Activated CD8-positive, alpha-beta memory T cell treated with anti-CD3 and anti-CD28 coated beads, Interleukin-2, amount 50 U/mL, for 24 hours (primary cell): ENCODE measurements at regions not wholly inside any gene's neighbourhood (a gene's known extent, or its start where the extent isn't known, plus 50 kb on each side); places are given as distances from the start of the nearest gene placed in this dataset.

Experiments
- DNase-seq: peaks from one replicate; pipeline ENCODE4 v3.0.0-alpha.2; 2020; ENCODE audit errors: extremely low read depth

DNA sequence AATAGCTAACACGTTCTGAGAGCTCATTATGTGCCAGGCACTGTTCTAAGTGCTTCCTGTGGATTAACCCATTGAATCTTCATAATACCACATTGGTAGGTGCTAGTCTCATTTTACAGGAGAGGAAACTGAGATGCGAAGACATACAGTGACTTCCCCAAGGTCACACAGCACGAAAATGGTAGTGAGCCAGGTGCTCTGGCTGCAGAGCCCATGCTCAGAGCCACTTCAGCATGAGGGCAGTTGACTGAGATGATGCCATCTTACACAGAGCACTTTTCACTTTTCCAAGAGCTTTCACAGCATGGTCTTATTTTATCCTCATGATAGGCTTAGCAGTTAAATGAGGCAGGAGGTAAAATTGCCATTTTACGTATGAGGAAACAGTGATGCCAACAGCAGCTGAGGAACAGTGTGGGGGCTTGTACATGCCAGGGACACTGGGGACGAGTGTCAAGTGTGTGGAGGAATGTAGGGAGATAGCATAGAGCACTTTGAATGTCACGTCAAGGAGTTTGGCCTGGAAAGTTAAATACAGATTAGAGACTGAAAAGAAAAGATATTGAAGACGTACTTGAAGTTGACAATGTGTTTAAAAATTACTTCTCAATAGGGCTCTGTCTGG lies 180.0 kb downstream of the KIF4B start:
- no peak for DNase-seq

DNA sequence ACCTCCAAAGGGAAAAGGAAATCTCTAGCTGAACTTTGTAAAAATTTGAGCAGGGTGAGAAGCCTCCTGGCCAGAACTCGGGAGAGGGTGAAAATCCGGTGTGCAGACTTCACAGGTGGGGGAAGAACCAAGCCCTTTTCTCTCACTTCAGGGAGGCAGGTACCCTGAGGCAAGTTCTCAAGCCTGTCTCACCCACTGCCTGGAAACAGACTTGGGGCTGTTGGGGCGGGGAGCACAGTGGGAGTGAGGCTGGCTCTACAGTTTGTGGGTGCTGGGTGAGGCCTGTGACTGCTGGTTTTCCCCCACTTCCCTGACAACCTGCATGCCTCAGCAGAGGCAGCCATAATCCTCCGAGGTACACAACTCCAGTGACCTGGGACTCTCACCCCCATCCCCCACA lies 187.1 kb downstream of the KIF4B start:
- DNase-seq = no peak

DNA sequence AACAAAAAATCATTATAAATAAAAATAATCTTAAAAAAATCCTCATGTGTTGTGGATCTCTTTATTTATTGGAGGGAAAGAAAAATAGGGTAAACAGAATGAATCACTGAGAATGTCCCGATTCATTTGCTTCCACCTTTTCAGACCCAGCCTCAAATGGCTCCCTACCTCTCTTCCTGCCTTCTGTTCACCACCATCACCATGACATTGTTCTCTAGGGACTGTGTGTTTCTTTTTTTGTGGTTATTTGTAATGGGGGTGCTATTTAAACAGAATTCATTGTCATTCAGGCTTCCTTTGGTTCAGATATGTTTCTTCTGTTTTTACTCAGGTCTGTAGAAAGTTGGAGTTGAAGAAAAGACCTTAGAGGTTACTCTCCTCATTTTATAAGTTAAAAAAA lies 198.2 kb downstream of the KIF4B start:
- no peak for DNase-seq

DNA sequence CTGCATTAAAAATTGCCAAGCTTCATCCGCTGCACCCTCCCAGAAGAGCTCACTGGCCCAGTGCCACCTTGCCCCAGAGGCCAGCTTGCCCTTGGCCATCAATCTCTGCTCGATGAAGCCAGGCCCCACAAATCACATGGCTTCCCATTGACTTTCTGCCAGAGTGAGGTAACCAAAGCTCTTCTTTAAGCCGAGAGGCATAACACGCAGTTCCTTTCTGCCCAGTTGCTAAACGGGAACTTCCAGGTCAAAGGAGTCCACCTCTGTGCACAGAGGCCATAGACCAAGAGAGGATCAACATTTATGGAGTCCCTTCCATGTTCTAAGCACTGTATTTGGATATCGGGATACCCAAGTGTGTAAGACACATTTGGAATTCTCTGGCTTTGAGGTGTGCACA lies 208.8 kb downstream of the KIF4B start:
- DNase-seq = no peak

DNA sequence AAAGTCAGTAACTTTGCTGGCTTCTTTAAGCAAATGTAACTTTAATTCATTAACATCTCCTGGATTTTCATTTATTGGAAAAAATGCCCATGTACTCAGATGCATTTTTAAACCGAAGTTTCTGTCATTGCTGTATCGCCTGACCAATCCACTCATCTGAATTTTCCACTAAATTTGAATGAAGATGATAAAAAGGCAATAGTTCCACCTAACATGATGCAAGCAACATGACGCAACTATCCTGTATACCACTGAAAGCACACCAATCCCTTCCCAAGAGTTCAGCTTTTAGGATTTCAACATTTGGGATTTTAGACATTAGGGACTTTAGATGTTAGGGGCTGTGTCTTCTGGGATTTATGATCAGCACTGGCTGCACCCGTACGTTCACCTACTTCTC lies 215.6 kb downstream of the KIF4B start:
- DNase-seq = no peak

DNA sequence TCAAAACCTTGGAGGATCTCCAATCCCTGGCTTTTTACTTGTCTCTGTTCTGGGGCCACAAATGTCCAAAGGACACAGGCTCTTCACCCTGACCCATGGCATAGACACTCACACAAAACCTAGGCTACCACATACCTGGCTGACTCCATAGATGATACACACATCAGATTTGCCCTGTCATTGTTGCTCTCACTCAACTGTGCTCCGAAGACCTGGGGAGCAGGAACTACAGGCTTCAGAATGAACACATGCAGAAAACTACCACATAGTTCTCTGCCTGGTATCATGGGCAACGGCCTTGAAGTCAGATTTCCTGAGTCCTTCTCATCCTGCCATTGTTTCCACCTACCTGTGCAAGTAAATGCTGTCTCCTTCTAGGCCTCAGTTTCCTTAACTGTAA lies 226.2 kb downstream of the KIF4B start:
- no peak for DNase-seq

DNA sequence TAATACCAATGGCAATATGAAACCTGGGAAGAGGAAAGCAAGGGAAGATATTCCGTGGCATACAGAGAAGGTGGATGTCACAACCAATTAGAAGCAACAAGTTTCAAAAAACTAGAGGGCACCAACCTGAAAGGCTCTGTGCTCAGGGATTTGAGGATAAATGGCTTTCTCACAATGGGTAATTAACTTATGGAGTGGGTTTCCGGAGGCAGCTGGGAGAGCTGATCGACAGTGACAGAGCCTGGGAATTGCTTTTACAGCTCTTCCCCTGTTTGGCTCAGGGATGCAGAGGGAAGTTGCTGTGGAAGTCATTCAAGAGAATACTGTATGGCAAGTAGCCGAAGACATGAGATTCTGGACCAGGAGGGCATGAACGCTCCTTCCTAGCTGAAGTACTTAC lies 237.0 kb downstream of the KIF4B start:
- no peak for DNase-seq

DNA sequence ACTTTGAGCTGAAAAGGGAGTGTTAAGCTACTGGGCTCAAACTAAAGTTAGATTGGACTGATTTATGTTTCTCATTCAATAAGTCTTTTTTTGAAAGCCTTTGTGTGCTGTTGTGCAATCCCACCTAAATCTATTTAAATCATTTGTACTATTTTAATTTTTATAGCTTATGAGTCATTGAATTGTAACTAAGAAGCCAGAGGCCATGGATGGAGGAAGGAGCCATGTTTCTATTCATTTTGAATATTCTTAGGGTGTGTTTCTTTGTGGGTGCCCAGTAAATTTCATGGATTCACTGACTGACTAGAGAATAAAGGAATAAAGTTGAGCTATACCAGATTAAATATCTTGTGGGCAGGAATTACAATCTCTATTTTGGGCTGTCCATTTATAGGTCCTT lies 238.5 kb downstream of the KIF4B start:
- DNase-seq = no peak

DNA sequence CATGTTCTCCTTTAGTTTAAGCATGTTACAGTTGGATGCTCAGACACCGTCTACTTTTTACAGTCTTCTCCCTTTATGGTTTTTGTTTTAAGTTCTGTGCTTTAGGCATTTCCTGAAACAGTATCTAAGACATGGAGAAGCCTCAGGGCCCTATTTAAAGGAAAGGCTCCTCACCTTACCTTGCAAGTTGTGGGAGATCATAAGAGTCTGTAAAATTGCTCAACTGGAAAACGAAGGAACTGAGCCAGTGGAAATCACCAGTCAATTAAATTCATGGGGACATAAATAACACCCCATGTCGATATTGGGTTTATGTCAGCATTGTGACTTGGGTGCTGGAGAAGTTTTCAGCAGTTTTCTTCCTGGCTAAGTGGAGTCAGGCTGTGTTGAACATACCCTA lies 239.2 kb downstream of the KIF4B start:
- no peak for DNase-seq

DNA sequence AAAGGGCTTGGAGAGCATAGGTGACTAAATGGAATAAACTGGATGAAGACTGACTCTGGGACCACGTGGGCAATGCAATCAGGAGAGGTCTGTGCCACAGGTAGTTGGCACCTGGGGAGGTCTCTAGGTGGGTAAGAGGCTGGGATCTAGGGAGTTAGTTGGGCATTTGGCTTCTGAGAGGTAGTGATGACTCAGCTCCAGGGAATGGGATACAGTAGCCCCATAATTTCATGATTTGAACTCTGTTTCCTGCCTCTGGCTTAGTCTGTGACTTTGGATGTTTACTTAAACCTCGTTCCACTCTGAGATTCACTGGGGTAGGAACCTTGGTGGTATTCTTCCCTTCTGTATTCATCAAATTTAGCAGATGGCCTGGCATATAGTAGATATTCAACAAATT lies 240.8 kb downstream of the KIF4B start:
- DNase-seq = no peak

DNA sequence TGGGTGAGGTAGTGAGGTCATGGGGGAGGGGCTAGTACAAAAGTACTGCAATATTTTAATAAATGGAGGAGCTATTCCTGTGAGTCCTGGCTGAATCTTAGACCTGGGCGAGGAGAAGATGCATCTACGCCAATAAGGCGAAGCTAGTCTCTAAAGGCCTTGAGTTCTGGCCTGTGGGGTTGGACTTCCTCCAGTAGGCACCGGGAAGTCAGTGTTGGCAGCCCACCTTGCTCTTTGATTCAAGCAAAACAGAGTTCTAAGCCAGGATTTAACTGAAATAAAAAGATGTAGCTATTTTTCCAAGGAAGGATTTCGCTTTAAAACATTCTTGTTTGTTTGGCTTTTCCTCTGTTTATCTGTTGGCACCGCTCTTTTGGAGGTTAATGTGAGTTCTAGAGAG lies 244.6 kb downstream of the KIF4B start:
- no peak for DNase-seq

DNA sequence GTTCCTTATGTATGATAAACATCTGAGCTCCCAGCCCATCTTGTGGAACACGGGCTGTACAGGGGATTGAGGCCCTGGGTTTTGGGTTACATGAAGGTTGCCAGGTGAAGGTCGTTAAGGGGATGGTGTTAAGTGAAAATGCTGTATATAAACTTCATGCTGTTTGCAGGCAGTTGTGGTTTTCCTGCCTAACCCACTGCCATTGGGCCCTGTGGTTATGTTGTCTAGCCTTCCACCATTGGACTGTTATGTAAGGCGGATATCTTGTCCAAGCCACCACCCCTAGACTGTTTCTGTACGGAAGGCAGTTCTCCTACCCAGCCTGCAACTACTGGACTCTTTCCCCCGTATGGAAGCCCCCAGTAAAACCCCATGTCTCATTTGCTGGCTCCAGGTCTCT lies 246.1 kb downstream of the KIF4B start:
- DNase-seq = no peak

DNA sequence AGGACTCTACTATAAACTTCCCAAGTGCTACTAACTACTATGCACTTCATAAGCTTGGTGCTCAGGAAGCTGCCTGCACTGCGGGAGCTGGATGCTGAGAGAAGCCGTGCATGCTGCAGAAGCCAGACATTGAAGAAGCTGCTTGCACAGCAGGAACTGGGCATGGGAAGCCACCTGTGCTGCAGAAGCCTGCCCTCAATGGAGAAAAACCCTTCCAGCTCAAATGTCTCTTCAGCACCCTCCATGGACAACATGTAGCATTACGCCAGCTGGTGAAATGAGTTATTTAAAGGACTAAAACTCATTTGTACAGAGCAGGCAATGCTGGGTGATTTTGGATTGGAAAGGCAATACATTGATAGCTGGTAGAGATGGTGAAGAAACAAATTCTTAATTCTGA lies 247.2 kb downstream of the KIF4B start:
- no peak for DNase-seq

DNA sequence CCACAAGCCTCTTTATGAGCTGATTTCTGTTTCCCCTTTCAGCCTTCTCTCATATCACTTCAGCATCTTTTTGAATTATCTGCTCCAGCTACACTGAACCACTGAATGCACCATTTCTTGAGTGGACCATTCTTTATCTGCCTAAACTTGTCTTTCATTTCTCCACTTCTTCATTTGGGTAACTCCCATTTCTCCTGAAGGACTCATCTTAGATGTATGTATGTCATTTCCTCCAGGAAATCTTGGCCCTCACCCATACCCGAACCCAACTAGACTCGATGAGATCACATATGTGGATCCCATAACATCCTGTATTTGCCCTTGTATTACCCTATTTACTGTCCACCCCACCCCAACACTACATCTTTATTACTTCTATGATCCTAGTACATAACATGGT lies 249.8 kb downstream of the KIF4B start:
- no peak for DNase-seq

DNA sequence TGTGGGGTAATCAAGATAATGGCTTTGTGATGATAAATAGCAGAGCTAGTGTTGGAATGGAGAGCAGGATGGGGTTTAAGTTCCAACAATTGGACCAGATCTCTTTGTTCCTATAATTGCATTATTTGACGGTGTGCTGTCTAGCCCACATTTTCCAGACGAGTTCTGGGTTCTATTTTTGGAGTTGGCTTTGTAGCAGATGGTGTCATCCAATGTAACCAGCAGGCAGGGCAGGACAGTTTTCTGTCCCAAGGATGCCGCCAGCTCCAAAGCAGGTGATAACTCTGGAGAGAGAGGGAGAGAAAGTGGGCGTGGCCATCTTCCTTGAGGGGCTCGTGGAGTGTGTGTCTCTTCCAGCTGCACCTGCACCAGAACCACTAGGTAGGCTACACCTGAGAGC lies 251.3 kb downstream of the KIF4B start:
- DNase-seq = no peak

DNA sequence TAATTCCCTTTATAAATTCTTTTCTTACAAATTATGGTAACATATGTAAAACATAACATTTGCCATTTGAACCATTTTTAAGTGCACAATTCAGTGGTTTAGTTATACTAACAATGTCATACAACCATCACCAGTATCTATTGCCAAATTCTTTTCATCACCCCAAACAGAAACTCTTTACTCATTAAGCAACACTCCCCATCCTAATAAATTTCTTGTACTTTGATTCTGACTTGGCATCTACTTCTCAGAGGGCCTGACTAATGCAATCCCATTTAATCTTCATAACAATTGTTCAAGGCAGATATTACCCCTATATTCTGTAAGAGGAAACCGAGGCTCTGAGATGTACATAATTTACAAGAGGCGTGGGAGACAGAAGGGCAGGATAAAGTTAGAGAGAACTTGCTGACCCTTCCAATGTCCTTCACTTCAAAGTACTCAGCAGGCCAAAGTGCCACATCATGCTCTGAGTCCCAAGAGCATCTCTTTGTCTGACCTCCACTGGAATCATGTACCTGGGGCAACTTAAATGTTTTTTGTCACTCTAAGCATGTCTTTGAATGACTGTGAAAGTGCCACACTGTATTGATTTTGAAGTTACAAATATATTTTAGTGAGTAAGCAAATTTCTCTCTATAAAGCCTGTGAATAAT lies 255.3 kb downstream of the KIF4B start:
- DNase-seq = no peak

DNA sequence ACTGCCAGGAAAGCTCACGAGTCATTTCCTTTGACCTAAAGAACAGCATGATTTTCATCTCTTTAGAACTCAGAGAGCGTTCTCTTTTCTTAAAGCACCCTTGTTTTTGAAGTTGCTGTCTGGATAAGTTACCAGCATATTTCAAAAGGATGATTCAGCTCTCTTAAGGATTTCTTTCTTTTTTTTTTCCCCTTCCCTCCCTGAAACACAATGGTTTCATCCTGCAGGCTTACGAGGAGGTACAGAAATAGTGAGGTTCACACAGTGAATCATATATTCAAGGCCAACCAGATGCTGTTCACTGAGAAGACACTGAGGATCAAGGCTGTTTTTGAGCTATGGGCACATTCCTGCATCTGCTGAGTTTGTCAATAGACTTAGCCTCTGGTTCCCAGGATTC lies 257.2 kb downstream of the KIF4B start:
- DNase-seq = no peak

DNA sequence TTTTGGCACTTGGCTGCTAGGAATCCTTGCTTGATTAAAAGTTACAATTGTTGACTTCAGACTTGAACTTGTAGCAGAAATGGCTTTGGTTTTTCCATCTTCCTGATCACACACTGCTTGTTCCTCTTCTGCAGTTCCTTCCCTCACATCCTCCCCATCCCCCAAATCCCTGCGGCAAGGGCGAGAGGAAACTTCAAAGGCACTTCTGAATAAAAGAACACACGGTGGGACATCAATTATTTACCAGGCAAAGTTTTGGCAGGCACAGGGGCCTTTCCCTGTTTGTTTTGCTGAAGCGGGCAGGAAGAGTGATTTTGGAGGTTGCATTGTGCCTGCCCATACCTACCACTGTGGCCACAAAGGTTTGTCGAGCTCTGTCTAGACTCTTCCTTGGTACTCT lies 260.9 kb downstream of the KIF4B start:
- no peak for DNase-seq

DNA sequence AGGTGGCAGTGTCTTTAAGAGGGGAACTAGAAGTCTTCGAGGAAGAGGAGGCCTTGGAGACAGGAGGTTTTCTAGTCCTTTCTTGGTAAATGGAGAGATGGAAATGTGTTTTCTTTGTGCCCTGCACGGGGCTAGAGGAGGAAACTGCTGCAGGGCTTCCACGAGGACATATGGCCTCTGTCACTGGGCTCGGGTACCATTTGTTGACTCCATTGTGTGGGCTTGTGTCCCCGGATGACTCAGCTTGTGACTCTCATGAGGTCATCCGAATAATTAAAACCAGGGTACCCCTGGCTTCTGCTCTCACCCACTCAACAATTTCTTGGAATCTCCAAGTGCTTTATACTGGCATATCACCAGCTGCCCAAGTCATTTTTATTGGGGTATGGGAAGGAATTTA lies 261.7 kb downstream of the KIF4B start:
- no peak for DNase-seq

DNA sequence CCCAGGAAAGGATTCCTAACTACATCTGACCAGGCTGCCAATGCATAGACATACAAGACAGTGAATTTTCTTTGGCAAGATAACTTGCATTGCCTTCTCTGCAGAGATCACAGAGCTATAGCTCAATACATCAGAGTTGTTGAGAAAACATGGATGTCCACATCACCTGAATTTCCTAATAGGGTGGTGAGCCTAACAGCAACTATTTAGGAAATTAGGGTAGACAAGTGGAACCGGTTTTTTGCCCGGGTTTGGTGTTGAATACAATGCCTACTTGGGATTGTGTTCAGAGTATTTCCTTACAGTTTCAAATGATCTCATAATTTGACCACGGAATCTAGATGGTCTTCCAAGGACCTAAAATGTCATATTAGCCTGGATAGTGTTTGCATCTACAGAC lies 262.7 kb downstream of the KIF4B start:
- DNase-seq = no peak

DNA sequence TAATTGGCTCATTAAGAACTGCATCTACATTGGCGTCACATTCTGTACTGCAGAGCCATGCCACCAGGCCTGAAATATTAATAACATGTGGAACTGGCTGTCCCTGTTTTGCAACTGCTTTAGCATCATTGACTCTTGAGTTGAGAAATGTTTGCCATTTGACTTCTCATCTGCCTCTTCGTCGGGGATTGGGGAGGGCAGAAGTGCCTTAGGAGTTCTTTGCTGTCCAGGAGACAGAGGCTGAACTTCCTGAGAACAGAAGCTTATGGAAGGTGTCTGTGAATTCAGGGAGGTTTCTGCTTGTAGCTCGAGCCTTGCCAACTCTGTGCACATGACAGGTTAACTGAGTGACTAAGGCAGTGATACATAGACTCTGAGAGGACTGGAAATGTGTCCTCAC lies 265.0 kb downstream of the KIF4B start:
- DNase-seq = no peak

DNA sequence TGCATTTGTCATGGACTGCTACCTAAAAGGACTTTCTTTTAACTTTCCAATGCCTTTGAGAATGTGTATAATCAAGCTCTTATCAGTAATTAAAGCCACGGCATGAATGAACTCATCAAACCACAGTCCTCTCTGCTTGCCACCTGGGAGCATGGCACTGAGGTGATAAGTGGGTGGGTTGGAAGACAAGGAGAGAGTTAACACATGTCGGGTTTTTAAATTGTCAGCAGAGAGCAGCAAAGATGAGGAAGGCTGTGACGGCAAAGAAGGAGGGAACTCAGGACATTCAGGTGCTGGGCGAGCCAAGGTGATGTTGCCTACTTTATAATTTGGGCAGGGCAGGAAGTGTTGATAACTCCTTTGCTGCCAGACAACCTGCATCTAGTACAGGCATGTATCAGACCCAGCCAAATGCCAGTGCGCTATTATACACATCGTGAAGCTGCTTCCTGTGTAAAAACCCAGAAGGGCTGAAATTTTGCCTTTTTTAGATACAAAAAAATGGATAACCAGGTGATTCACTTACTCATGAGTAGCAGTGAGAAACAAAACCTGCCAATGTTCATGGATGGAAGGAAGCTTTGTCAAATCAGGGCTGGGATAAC lies 269.1 kb downstream of the KIF4B start:
- DNase-seq = no peak

DNA sequence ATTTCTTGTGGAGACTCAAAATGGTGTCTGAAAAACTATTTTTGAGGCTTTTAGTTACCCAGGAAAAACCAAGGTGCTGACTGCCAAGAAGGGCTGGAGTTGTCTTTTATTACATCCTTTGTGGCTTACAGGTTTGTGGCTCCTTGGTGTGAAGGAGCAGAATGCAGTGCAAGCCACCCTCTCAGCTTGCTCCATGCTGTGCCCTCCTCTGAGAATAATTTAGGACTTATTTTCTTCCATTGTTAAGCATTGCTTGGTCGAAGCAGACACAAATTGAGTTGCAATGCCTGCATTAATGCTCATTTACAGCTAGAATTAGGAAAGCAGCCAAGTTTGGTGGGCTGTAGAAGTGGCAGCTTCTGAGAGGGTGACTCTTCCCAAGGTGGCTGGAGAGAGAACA lies 272.2 kb downstream of the KIF4B start:
- no peak for DNase-seq

DNA sequence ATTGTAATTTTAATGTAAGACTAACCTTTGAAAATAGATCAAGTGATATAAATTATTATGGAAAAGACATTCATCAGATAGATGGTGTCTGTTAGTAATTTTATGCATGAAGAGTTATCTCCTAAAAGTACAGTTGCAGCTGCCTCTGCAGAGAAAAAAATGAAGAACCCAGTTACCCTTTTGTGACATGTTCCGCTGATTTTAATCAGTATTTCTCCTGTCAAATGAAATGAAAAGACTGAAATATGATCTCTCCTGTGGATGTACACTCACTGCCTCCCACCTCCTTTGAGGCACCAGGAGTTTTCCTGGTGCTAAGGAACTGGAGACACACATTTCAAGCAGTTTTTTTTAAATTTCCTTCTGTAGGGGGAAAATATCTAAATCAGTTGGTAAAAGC lies 277.4 kb downstream of the KIF4B start:
- DNase-seq = no peak
